DMS53 (cell line): ENCODE measurements at regions not wholly inside any gene's neighbourhood (a gene's known extent, or its start where the extent isn't known, plus 50 kb on each side); places are given as distances from the start of the nearest gene placed in this dataset.

Experiments used
- DNase-seq: peaks from one replicate; lab custom pipeline; 2025; lab: John Stamatoyannopoulos, UW

DNA sequence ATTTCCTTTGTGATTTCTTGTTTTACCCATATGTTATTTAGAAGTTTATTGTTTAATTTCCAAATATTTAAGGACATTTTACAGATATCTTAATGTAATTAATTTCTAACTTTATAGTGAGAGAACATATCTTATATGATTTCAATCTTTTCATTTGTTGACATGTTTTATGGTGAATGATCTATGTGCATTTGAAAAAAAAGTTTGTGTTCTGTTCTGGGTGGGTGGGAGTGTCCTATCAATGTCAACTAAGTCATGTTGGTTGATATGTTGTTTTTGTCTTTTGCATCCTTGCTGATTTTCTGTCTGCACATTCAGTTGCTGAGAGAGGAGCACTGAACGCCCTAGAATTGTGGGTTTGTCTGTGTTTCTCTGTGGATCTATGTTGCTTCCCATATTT is 50.3 kb upstream of the CBFA2T3 start:
- DNase-seq = no peak

- DNase-seq = no peak
These were observed 55.0 kb upstream of the CBFA2T3 start for GRCh38 chr16:89031715-89032659.

GRCh38 chr16:89033304-89033703 is 56.3 kb upstream of the CBFA2T3 start:
- no peak for DNase-seq

DNA sequence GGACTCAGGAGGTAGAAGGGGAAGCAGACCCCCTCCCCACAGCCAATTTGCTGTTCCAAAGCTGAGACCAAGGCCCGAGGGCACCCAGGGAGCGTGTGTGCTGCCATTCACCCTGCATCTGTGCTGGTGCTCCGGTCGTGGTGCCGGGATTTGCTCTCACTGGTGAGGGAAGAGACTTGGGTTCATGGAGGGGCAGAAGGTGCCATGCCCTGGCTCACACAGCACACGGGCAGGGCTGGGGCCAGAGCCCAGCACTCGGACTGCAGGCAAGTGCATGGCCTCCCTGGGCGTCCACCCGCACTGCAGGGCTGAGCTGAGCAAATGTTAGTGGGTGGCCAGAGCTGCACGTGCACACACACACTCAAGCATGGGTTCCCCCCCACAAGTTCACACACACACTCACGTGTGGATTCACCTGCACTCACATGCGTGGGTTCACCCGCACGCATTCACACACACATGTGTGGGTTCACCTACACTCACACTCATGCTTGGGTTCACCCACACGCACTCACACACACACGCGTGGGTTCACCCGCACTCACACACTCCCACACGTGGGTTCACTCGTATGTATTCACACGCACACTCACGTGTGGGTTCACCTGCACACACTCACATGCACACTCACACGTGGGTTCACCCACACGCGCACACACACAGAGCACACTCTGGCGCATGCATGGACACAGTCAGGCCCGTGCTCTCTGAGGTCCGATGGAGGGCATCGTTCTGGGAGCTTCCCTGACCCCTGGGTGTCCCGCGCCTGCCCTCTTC is 57.0 kb upstream of the CBFA2T3 start:
- no peak for DNase-seq

DNA sequence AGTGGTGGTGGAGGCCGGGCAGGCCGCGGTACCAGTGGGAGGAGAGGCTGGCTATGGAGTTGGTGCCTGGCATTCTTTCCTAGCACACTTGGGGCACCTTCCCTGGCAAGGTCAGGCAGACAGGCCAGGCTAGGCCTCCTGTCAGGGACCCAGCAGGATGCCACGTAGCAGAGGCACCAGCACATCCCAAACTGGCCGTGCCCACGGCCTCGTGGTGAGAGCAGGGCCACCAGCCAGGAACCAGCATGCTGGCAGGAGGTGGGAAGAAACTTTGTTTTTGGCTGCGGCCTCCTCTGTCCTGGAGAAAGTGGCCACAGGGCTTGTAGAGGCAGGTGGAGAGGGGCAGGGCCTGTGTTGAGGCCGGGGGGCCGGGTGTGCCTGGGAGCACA is 57.6 kb upstream of the CBFA2T3 start:
- DNase-seq = no peak

GRCh38 chr16:89034971-89035668 is 58.1 kb upstream of the CBFA2T3 start:
- DNase-seq = no peak

- no peak for DNase-seq
These were observed 57.7 kb upstream of the ACSF3 start for GRCh38 chr16:89035669-89036570.

DNA sequence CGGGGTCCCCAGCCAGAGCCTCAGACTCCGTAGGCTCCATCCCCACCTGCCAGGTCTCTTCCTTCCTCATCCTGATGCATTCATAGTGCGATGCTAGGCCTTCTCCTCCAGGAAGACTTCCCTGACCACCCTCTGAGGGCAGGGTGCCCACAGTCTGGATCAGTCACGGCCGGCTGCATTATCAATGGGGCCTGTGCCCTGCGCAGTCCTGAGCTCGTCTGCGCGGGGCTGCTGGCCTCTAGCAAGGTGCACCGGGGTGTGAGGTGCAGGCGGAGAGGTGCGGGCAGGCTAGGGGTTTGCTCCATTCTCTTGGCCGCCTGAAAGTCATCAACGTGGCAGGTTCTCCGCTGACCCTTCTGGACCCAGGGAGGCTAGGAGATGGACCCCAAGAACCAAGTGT is 56.9 kb upstream of the ACSF3 start:
- DNase-seq = no peak

GRCh38 chr16:89037261-89038152 is 56.1 kb upstream of the ACSF3 start:
- peak; percentile 26 for DNase-seq

DNA sequence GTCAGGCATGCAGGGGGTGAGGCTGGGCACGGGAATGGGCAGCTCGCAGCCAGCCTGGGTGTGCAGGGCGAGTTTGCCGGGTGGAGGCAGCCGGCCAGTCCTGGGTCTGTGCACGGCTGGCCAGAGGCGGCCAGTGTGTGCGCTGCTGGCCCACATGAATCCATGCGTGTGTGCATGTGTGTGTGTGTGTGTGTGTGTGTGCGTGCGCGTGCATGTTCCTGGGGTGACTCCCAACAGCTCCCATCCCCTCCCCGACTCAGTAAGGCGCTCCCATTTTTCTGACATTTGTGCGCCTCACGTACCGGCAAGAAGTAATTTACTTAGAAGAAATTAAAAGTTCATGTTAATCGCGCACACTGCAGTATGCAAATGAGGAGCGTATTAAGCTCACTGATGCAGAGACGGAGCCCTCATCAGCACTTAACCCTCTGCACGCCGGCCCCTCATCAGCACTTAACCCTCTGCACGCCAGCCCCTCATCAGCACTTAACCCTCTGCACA is 55.4 kb upstream of the ACSF3 start:
- DNase-seq = no peak

- DNase-seq = no peak
These were observed 54.6 kb upstream of the ACSF3 start for GRCh38 chr16:89038811-89039735.

GRCh38 chr16:89039756-89040155 is 53.9 kb upstream of the ACSF3 start:
- DNase-seq = no peak

DNA sequence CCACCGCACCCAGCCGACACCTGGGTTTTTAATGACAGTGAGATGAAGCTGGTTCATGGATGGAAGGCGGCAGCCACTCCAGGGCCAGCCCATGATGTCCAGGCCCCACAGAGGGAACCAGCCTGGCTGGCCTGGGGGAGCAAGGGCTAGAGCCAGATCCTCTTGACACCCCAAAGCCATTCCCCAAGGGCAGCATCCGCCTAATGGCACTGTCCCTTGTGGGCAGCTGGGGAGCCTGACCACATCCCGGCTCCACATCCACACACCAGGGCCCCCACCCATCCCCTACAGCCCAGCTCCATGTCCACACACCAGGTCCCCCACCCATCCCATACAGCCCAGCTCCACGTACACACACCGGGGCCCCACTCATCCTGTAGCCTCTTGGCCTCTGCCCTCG is 53.3 kb upstream of the ACSF3 start:
- no peak for DNase-seq

DNA sequence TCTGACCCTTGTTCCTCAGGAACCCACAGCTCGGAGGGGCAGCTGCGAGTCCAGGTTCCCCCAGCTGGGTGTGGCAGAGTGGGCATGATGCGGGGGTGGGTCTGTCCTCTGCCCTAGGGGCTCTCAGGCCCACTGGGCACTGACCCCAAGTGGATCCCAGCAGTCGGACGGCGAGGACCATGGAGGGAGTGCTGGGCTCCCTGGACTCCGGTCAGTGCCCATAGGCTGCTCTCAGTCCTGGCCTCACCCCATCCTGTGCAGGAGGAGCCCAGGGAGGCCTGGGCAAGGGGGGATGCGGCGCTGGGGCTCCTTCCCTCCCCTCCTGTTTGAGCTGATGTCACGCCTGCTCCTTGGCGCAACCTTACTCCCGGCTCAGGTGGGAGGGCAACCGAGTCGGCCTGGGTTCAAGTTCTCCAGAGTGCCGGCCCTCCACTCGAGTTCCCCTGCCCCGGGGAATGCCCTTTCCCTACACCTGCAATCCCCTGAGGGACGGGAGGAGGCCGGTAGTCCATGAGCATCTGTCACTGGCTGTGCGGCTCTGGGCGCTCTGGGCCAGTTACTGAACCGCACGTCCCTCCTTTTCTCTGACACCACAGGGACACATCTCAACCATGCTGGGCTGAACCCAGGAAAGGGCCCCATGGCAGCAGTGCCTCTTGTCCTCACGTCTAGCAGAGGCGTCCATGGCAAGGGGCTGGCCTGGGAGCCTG is 52.6 kb upstream of the ACSF3 start:
- no peak for DNase-seq

DNA sequence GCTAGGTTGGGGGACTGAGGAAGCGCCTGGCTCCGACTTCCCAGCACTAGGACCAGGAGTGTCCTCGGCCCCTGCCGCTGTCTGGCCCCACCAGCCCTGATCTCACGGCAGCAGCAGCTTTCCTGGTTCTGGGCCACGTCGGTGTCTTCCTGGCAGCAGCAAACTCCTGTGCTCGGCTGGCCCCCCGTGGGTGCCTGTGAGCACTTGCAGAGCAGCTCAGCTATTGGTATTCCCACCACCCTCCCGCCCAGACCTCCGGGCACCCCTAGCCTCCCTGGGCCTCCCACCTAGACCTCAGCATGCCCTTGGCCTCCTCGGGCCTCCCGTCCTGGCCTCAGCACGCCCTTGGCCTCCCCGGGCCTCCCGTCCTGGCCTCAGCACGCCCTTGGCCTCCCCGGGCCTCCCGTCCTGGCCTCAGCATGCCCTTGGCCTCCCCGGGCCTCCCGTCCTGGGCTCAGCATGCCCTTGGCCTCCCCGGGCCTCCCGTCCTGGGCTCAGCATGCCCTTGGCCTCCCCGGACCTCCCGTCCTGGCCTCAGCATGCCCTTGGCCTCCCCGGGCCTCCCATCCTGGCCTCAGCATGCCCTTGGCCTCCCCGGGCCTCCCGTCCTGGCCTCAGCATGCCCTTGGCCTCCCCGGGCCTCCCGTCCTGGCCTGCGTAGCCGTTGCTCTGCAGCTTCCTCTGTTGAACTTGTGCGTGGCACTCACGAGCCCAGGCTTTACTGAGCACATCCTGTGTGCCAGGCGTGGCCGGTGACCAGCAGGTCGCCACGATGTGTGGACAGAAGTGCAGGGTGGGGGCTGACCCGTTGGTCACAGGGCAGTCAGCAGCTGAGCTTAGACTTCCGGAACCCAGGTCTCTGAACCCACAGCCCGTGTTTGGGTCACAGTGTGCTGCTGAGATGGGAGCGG is 51.8 kb upstream of the ACSF3 start:
- no peak for DNase-seq

DNA sequence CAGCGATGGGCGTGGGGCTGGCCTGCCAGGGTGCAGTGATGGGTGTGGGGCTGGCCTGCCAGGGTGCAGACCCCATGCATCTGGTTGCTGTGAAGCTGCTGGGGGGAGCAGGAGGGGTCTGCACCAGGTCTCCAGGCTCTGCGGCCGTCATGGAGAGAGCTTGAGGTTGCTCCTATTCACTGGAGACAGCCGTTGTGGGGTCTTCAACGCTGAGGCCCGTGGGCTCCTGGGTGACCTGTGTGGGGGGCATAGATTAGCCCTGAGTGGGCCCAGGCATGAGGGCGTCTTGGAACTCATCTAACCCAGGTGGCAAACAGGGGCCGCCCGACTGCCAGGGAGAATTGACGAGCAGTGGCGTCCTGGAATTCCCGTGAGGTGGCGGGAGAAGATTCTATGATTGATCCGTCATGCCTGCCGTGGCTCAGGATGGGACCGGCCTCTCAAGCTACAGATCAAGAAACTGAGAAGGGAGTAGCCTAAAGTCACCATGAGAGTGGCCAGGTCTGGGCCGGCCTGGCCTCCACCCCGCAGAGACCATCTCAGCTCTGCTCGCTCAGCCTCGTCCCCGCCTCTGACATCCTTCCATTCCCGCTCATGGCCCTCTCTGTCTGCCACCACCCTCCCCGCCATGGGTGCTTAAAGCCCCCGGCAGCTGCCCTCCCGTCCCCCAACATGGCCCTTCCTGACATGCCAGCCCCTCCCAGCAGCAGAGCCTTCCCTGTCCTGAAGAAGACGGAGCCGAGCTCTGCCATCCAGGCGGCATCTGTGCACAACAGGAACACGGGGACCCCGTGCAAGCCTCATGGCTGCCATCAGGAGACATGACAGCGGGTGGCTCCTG is 50.7 kb upstream of the ACSF3 start:
- no peak for DNase-seq
